Uterus (tissue), 3 donors: ENCODE measurements at regions not wholly inside any gene's neighbourhood (a gene's known extent, or its start where the extent isn't known, plus 50 kb on each side); places are given as distances from the start of the nearest gene placed in this dataset.

Experiments used
- DNase-seq, 2 donors: peaks; one replicate each; pipeline ENCODE4 v3.0.0-alpha.2; 2019 to 2020
- H3K27ac ChIP-seq, 2 donors: fragments of 200-600 bp; sonication (generic); 1 replicate in 1 of 2; 2 replicates in 1 of 2; pipeline ENCODE4 v1.5.1; 2016 to 2018
- H3K27me3 ChIP-seq, 2 donors: fragments of 200-600 bp; sonication (generic); one replicate each; pipeline ENCODE4 v1.5.1; 2018 to 2019; ENCODE audit warnings: control low read depth in 1 of 2
- H3K36me3 ChIP-seq, 2 donors: fragments of 200-600 bp; sonication (generic); one replicate each; pipeline ENCODE4 v1.5.1; 2019; ENCODE audit warnings: control low read depth in 1 of 2
- H3K4me1 ChIP-seq, 2 donors: fragments of 200-600 bp; sonication (generic); one replicate each; pipeline ENCODE4 v1.5.1; 2018 to 2019; ENCODE audit warnings: control low read depth in 1 of 2
- H3K4me3 ChIP-seq, 2 donors: fragments of 200-600 bp; sonication (generic); 1 replicate in 1 of 2; 2 replicates in 1 of 2; pipeline ENCODE4 v1.5.1; 2018 to 2019; ENCODE audit warnings: mild to moderate bottlenecking in 1 of 2
- H3K9me3 ChIP-seq, 2 donors: fragments of 200-600 bp; sonication (generic); one replicate each; pipeline ENCODE4 v1.5.1; 2019; ENCODE audit warnings: control low read depth in 1 of 2
- POLR2A ChIP-seq, 2 donors: fragments of 450-650 bp; IDR thresholded peaks; one replicate each; pipeline ENCODE4 v1.6.1; 2016; ENCODE audit warnings: antibody characterized with exemption in 2 of 2, mild to moderate bottlenecking in 1 of 2, moderate library complexity in 1 of 2
- intact Hi-C: fragments of 100-400 bp; cut with DNase I; formaldehyde crosslinking; loops from one replicate; pipeline ENCODE4 v1.15.1; 2023; ENCODE audit warnings: low total_unique reads
- TF ChIP-seq, protein P1 (sequence below), 4 experiments: fragments of 200-600 bp in 2 of 4; fragments of 450-650 bp in 2 of 4; sonication (generic) in 2 of 4; IDR thresholded peaks; one replicate each; pipeline ENCODE4 v1.5.1; 2016 to 2019; ENCODE audit warnings: antibody characterized with exemption in 4 of 4, mild to moderate bottlenecking in 2 of 4, moderate library complexity in 1 of 4
- donor health status: DM: yes; HTN: yes; CAD: no.

- Histone ChIP-seq H3K9me3 (no peaks in the 10 kb centered on the region), H3K36me3 (no peaks in the 10 kb centered on the region), H3K4me3 (no peak overlapping the region), H3K4me1 (no peaks in the 10 kb centered on the region), H3K27ac (no peak overlapping the region), H3K27me3 (no peaks in the 10 kb centered on the region)
- TF ChIP-seq, protein P1, sequence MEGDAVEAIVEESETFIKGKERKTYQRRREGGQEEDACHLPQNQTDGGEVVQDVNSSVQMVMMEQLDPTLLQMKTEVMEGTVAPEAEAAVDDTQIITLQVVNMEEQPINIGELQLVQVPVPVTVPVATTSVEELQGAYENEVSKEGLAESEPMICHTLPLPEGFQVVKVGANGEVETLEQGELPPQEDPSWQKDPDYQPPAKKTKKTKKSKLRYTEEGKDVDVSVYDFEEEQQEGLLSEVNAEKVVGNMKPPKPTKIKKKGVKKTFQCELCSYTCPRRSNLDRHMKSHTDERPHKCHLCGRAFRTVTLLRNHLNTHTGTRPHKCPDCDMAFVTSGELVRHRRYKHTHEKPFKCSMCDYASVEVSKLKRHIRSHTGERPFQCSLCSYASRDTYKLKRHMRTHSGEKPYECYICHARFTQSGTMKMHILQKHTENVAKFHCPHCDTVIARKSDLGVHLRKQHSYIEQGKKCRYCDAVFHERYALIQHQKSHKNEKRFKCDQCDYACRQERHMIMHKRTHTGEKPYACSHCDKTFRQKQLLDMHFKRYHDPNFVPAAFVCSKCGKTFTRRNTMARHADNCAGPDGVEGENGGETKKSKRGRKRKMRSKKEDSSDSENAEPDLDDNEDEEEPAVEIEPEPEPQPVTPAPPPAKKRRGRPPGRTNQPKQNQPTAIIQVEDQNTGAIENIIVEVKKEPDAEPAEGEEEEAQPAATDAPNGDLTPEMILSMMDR (IDR thresholded peaks at IDR 0.05) = no peak
- TF ChIP-seq POLR2A (IDR thresholded peaks at IDR 0.05) = no peak
- DNase-seq = no peak
- intact Hi-C loops = no loop called here
These were observed 83.5 kb downstream of the MAP1LC3B2 start for GRCh38 chr12:116642683-116643082.

- Histone ChIP-seq H3K4me3 (no peak overlapping the region), H3K27me3 (no peaks in the 10 kb centered on the region), H3K27ac (no peak overlapping the region), H3K4me1 (no peaks in the 10 kb centered on the region), H3K9me3 (no peaks in the 10 kb centered on the region), H3K36me3 (no peaks in the 10 kb centered on the region)
- no peak for DNase-seq
- TF ChIP-seq, protein P1 (IDR thresholded peaks at IDR 0.05) = no peak
- TF ChIP-seq POLR2A (IDR thresholded peaks at IDR 0.05) = no peak
- intact Hi-C loops = no loop called here
These were observed 82.9 kb downstream of the MAP1LC3B2 start for GRCh38 chr12:116642106-116642505.

DNA sequence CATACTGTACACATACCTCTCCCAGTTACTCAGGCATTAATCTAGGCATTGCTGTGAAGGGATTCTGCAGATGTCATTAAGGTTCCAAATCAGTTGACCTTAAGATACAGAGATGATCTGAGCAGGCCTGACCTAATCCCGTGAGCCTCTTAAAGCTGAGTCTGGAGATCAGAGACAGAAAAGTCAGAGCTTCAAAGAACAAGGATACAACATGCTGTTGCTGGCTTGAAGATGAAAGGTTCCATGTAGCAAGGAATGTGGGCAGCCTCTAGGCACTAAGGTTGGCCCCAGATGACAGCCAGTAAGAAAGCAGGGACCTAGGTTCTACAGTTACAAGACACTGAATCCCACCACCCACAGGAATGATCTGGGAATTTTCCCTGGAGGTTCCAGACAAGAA is 81.1 kb downstream of the MAP1LC3B2 start:
- TF ChIP-seq, protein P1 (IDR thresholded peaks at IDR 0.05) = no peak
- TF ChIP-seq POLR2A (IDR thresholded peaks at IDR 0.05) = no peak
- H3K36me3 ChIP-seq = no peaks in the 10 kb centered on the region
- no peaks in the 10 kb centered on the region for H3K9me3 ChIP-seq
- H3K4me1 ChIP-seq = no peaks in the 10 kb centered on the region
- H3K27ac ChIP-seq = no peak overlapping the region
- intact Hi-C loops = no loop called here
- DNase-seq = no peak
- H3K27me3 ChIP-seq = no peaks in the 10 kb centered on the region
- H3K4me3 ChIP-seq = no peak overlapping the region

DNA sequence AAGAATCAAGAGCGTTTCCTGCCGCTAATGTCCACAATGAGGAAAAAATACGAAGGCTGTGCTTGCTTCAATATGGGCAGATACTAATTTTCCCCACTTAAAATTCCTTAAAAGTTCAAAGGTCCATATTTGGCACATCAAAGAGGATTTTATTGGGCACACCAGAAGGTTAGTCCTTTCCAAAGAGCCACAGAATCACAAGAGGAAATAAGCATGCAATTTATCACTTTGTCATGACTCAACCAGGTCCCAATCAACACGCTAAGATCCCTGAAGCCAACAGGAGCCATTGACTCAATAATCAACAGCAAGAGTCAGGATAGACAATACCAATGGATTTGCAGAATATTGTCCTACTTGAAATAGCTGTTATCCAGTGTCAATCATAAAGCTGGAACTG is 80.6 kb downstream of the MAP1LC3B2 start:
- no peak overlapping the region for H3K4me3 ChIP-seq
- intact Hi-C loops = no loop called here
- TF ChIP-seq POLR2A (IDR thresholded peaks at IDR 0.05) = no peak
- TF ChIP-seq, protein P1 (IDR thresholded peaks at IDR 0.05) = no peak

DNA sequence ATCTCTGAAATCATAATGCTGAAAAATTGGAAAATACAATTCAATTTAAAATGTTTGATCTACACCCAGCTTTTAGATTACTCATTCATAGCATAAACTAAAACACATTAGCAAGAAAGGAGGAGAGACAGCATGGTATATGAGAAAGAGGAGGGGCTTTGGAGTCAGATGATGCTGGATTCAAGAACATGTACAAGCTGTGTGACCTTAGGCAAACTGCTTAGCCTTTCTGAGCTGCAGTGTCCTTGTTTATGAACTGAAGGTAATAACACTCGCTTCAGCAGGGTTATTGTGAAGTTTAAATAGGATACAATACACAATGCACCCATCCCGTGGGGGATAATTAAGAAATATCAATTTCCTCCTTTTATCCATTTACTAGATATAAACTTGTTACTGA is 79.2 kb downstream of the MAP1LC3B2 start:
- Histone ChIP-seq H3K9me3 (no peaks in the 10 kb centered on the region), H3K27me3 (no peaks in the 10 kb centered on the region), H3K36me3 (no peaks in the 10 kb centered on the region), H3K27ac (no peak overlapping the region), H3K4me3 (no peak overlapping the region), H3K4me1 (no peaks in the 10 kb centered on the region)
- DNase-seq = no peak
- intact Hi-C loops = no loop called here
- TF ChIP-seq POLR2A (IDR thresholded peaks at IDR 0.05) = no peak
- TF ChIP-seq, protein P1 (IDR thresholded peaks at IDR 0.05) = no peak

More for the DNA sequence above, 80.6 kb downstream of the MAP1LC3B2 start:
- no peak overlapping the region for H3K27ac ChIP-seq
- H3K4me1 ChIP-seq = no peaks in the 10 kb centered on the region
- DNase-seq = no peak
- no peaks in the 10 kb centered on the region for H3K27me3 ChIP-seq
- no peaks in the 10 kb centered on the region for H3K9me3 ChIP-seq
- H3K36me3 ChIP-seq = no peaks in the 10 kb centered on the region
